ENCODE measurements at regions not wholly inside any gene's neighbourhood (a gene's known extent, or its start where the extent isn't known, plus 50 kb on each side); places are given as distances from the start of the nearest gene placed in this dataset.
"Not testable (repeated sequence)": the region's sequence is repeated elsewhere in the genome, so short reads cannot be mapped to it uniquely, and the experiment has no call there.

- not testable (repeated sequence) for TF ChIP-seq CTCF (IDR thresholded peaks at IDR 0.05; ENCODE audit: low read depth, low read length); EZH2phosphoT487 (IDR thresholded peaks at IDR 0.05; ENCODE audit: low read depth)
Measured at GRCh38 chr10:16026832-16027231, 166.5 kb upstream of the MINDY3 start.

Data from OCI-LY3 (cell line).